Endothelial cell (in vitro differentiated cells): ENCODE measurements at regions not wholly inside any gene's neighbourhood (a gene's known extent, or its start where the extent isn't known, plus 50 kb on each side); places are given as distances from the start of the nearest gene placed in this dataset.

ENCODE experiments used
- DNase-seq: peaks from one replicate; pipeline ENCODE4 v3.0.0; 2021; ENCODE audit warnings: low spot score
- H3K27ac Mint-ChIP-seq: one replicate; pipeline ENCODE4 v1.8.0; 2021; ENCODE audit warnings: mixed read lengths, inconsistent platforms; ENCODE audit not compliant: unreplicated experiment
- H3K27me3 Mint-ChIP-seq: one replicate; pipeline ENCODE4 v1.8.0; 2021; ENCODE audit warnings: mild to moderate bottlenecking, moderate library complexity, mixed read lengths, inconsistent platforms; ENCODE audit not compliant: unreplicated experiment
- H3K36me3 Mint-ChIP-seq: one replicate; pipeline ENCODE4 v1.8.0; 2021; ENCODE audit warnings: mild to moderate bottlenecking, low read depth, mixed read lengths, inconsistent platforms; ENCODE audit not compliant: unreplicated experiment
- H3K4me1 Mint-ChIP-seq: one replicate; pipeline ENCODE4 v1.8.0; 2021; ENCODE audit warnings: mild to moderate bottlenecking, mixed read lengths, inconsistent platforms; ENCODE audit not compliant: unreplicated experiment
- H3K4me3 Mint-ChIP-seq: one replicate; pipeline ENCODE4 v1.8.0; 2021; ENCODE audit warnings: mild to moderate bottlenecking, mixed read lengths, inconsistent platforms; ENCODE audit not compliant: unreplicated experiment
- H3K9me3 Mint-ChIP-seq: one replicate; pipeline ENCODE4 v1.8.0; 2021; ENCODE audit warnings: mixed read lengths, inconsistent platforms; ENCODE audit not compliant: unreplicated experiment
- TF ChIP-seq, protein P1 (sequence below): fragments of 200-600 bp; sonication (generic); IDR thresholded peaks from one replicate; pipeline ENCODE4 v1.5.0; 2021; ENCODE audit warnings: antibody characterized with exemption; ENCODE audit not compliant: unreplicated experiment

DNA sequence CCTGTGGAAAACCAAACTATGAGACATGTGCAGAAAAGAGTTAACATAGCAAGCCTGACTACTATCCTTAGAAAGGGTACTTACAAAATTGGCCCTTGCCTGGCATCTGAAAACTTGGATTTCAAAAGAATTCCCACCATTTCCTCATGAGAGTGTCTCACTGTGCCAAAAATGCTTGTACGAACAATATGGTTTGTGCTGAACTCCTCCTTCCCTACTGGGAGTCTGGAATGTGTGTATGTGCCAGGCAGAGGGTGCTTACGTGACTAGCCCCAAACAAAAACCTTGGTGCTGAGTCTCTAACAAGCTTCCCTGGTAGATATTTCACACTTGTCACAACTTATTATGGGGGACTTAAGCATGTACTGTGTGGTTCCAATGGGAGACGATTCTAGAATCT, 81.7 kb upstream of the GIMD1 start:
- no peak overlapping the region for H3K4me3 Mint-ChIP-seq
- no peak for DNase-seq
- TF ChIP-seq, protein P1, sequence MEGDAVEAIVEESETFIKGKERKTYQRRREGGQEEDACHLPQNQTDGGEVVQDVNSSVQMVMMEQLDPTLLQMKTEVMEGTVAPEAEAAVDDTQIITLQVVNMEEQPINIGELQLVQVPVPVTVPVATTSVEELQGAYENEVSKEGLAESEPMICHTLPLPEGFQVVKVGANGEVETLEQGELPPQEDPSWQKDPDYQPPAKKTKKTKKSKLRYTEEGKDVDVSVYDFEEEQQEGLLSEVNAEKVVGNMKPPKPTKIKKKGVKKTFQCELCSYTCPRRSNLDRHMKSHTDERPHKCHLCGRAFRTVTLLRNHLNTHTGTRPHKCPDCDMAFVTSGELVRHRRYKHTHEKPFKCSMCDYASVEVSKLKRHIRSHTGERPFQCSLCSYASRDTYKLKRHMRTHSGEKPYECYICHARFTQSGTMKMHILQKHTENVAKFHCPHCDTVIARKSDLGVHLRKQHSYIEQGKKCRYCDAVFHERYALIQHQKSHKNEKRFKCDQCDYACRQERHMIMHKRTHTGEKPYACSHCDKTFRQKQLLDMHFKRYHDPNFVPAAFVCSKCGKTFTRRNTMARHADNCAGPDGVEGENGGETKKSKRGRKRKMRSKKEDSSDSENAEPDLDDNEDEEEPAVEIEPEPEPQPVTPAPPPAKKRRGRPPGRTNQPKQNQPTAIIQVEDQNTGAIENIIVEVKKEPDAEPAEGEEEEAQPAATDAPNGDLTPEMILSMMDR = no peak
- H3K9me3 Mint-ChIP-seq = peaks cover 7% of the 10 kb centered on the region
- no peaks in the 10 kb centered on the region for H3K27me3 Mint-ChIP-seq
- H3K4me1 Mint-ChIP-seq = no peaks in the 10 kb centered on the region
- no peak overlapping the region for H3K27ac Mint-ChIP-seq
- H3K36me3 Mint-ChIP-seq = peaks cover 6% of the 10 kb centered on the region

DNA sequence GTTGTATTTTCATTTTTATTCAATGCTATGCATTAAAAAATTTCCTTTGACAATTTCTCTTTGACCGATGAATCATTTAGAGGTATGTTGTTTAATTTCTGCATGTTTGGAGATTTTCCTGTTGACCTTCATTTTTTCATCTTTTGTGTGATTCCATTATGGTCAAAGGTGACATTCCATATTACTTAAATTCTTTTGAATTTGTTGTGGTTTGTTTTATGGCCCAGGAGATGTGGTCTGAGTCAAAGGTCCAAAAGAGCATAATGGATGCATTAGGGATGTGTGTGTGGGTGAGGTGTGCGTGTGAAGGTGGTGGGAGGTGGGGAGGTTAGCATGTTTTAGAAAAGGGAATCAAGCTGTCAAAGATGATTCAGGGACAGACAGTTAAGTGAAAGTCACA, 76.0 kb upstream of the GIMD1 start:
- TF ChIP-seq, protein P1 = no peak
- peaks cover 6% of the 10 kb centered on the region for H3K36me3 Mint-ChIP-seq
- H3K4me1 Mint-ChIP-seq = no peaks in the 10 kb centered on the region
- no peak for DNase-seq
- no peak overlapping the region for H3K27ac Mint-ChIP-seq
- H3K9me3 Mint-ChIP-seq = peaks cover 7% of the 10 kb centered on the region
- no peak overlapping the region for H3K4me3 Mint-ChIP-seq
- H3K27me3 Mint-ChIP-seq = no peaks in the 10 kb centered on the region

DNA sequence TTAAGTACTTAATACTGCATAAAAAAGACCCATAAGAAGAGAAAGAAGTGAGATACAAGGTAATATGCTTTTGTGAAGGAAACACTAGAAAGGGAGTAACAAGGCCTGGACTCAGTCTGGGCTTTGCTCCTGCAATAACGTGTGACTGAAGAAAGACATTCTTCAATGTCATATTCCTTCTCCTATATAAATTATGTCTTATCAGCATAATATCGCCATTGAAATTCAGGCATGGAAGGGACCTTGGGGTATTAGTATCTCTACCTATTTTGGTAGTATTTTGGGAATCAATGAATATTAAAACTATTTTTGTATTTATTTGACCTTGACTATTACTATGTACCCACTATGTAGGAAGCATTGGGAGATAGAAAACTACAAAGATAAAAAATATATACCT, 62.2 kb upstream of the GIMD1 start:
- H3K4me3 Mint-ChIP-seq = no peak overlapping the region
- DNase-seq = no peak
- no peaks in the 10 kb centered on the region for H3K27me3 Mint-ChIP-seq
- TF ChIP-seq, protein P1 = no peak
- H3K4me1 Mint-ChIP-seq = no peaks in the 10 kb centered on the region
- no peak overlapping the region for H3K27ac Mint-ChIP-seq
- no peaks in the 10 kb centered on the region for H3K36me3 Mint-ChIP-seq
- H3K9me3 Mint-ChIP-seq = no peaks in the 10 kb centered on the region

DNA sequence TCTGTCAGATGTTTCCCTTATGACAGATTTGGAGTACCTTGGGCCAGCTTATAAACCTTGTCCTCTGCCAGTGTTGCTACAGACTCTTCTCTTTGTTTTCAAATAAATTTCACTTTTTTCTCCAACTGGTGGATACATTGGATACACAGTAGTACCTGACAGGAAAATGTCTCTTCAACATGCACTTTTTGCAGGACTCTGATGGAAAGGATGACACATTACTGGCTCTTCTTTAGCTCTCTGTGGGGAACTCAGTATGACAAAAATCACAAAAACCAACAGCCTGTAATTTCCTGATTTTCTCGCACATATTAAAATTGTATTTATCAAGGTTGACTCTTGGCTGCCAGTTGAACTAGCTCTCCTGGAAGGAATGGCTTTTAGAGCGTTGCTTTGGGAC, 61.3 kb upstream of the GIMD1 start:
- H3K36me3 Mint-ChIP-seq = no peaks in the 10 kb centered on the region
- no peaks in the 10 kb centered on the region for H3K4me1 Mint-ChIP-seq
- no peak for DNase-seq
- TF ChIP-seq, protein P1 = no peak
- H3K27me3 Mint-ChIP-seq = no peaks in the 10 kb centered on the region
- H3K27ac Mint-ChIP-seq = no peak overlapping the region
- H3K9me3 Mint-ChIP-seq = no peaks in the 10 kb centered on the region
- no peak overlapping the region for H3K4me3 Mint-ChIP-seq

DNA sequence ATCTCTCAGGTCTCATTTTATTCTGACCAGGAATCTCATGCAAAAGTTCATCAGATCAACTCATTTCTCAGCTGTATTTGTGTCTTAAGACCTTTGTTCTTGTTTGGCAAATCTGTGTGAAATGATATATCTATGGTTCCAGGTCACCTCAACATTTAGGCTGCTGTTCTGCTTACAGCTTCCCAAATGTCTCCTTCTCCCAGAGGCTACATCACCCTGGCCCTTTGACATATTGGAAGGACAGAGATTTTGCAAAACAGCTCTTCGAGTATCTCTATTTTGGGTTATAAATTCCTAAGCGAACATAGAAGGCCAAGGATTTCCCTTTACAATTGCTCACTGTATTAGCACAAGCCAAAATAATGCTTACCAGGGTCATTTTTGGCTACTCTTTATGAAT, 57.5 kb upstream of the GIMD1 start:
- TF ChIP-seq, protein P1 = no peak
- no peak for DNase-seq
- H3K27ac Mint-ChIP-seq = no peak overlapping the region
- no peaks in the 10 kb centered on the region for H3K4me1 Mint-ChIP-seq
- H3K27me3 Mint-ChIP-seq = peaks cover 1% of the 10 kb centered on the region
- no peak overlapping the region for H3K4me3 Mint-ChIP-seq
- no peaks in the 10 kb centered on the region for H3K36me3 Mint-ChIP-seq
- no peaks in the 10 kb centered on the region for H3K9me3 Mint-ChIP-seq
